Sigmoid colon (tissue), 4 donors: ENCODE measurements at regions not wholly inside any gene's neighbourhood (a gene's known extent, or its start where the extent isn't known, plus 50 kb on each side); places are given as distances from the start of the nearest gene placed in this dataset.

Experiments used
- EP300 ChIP-seq, 4 donors: sonication (generic); formaldehyde crosslinking; IDR thresholded peaks; one replicate each; pipeline ENCODE4 v1.6.1; 2017; ENCODE audit warnings: antibody characterized with exemption in 4 of 4
- POLR2A ChIP-seq, 2 donors: fragments of 450-650 bp; IDR thresholded peaks; one replicate each; pipeline ENCODE4 v1.6.1; 2016; ENCODE audit warnings: antibody characterized with exemption in 2 of 2, mild to moderate bottlenecking in 2 of 2, moderate library complexity in 2 of 2
- TF ChIP-seq, protein P1 (sequence below), 4 experiments: fragments of 450-650 bp in 3 of 4; fragments of 200-600 bp in 1 of 4; IDR thresholded peaks; one replicate each; pipeline ENCODE4 v1.5.1; 2016 to 2019; ENCODE audit warnings: antibody characterized with exemption in 4 of 4, mild to moderate bottlenecking in 3 of 4, moderate library complexity in 2 of 4

DNA sequence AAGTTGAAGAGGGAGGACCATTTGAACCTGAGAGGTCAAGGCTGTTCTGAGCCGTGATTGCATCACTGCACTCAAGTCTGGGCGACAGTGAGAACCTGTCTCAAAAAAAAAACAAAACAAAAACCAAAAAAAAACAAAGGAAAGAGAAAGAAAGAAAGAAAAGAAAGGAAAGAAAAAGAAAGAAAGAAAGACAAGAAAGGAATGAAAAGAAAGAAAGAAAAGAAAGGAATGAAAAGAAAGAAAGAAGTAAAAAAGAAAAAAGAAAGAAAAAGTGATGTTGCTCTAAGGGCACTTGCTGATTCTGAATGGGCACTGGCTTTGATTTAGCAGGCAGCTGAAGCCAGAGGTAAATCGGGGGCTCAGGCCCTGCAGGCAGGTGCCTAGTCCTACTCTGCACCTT, 161.0 kb downstream of the MCHR2 start:
- no peak for TF ChIP-seq POLR2A (IDR thresholded peaks at IDR 0.05)
- TF ChIP-seq, protein P1, sequence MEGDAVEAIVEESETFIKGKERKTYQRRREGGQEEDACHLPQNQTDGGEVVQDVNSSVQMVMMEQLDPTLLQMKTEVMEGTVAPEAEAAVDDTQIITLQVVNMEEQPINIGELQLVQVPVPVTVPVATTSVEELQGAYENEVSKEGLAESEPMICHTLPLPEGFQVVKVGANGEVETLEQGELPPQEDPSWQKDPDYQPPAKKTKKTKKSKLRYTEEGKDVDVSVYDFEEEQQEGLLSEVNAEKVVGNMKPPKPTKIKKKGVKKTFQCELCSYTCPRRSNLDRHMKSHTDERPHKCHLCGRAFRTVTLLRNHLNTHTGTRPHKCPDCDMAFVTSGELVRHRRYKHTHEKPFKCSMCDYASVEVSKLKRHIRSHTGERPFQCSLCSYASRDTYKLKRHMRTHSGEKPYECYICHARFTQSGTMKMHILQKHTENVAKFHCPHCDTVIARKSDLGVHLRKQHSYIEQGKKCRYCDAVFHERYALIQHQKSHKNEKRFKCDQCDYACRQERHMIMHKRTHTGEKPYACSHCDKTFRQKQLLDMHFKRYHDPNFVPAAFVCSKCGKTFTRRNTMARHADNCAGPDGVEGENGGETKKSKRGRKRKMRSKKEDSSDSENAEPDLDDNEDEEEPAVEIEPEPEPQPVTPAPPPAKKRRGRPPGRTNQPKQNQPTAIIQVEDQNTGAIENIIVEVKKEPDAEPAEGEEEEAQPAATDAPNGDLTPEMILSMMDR (IDR thresholded peaks at IDR 0.05) = no peak
- no peak for TF ChIP-seq EP300 (IDR thresholded peaks at IDR 0.05)
